ENCODE measurements at regions not wholly inside any gene's neighbourhood (a gene's known extent, or its start where the extent isn't known, plus 50 kb on each side); places are given as distances from the start of the nearest gene placed in this dataset.

- H3K27me3 ChIP-seq (ENCODE audit: control insufficient read depth, insufficient read depth, low read length), result no peaks in the 10 kb centered on the region
- no peak overlapping the region for H3K4me3 ChIP-seq (ENCODE audit: low read depth, low read length)
- no peaks in the 10 kb centered on the region for H3K36me3 ChIP-seq (ENCODE audit: control insufficient read depth, insufficient read depth, low read length)
- TF ChIP-seq CTCF (IDR thresholded peaks at IDR 0.05; ENCODE audit: insufficient read depth, low read length, severe bottlenecking), result no peak
- FAIRE-seq, result no peak
- DNase-seq (ENCODE audit: low read depth), result peak; percentile 39
These were observed 201.7 kb downstream of the SNAPC1 start for GRCh38 chr14:61963926-61964325.

GRCh38 chr14:61965030-61965745 lies 203.0 kb downstream of the SNAPC1 start:
- Histone ChIP-seq H3K4me3 (ENCODE audit: low read depth, low read length) (no peak overlapping the region), H3K36me3 (ENCODE audit: control insufficient read depth, insufficient read depth, low read length) (no peaks in the 10 kb centered on the region), H3K27me3 (ENCODE audit: control insufficient read depth, insufficient read depth, low read length) (no peaks in the 10 kb centered on the region)
- TF ChIP-seq CTCF (IDR thresholded peaks at IDR 0.05; ENCODE audit: insufficient read depth, low read length, severe bottlenecking), result no peak
- FAIRE-seq (no peak), DNase-seq (ENCODE audit: low read depth) (peak; percentile 99)

GRCh38 chr14:61968207-61968606 lies 206.0 kb downstream of the SNAPC1 start:
- H3K36me3 ChIP-seq (ENCODE audit: control insufficient read depth, insufficient read depth, low read length), result no peaks in the 10 kb centered on the region
- TF ChIP-seq CTCF (IDR thresholded peaks at IDR 0.05; ENCODE audit: insufficient read depth, low read length, severe bottlenecking), result no peak
- DNase-seq (ENCODE audit: low read depth) (no peak), FAIRE-seq (no peak)
- H3K4me3 ChIP-seq (ENCODE audit: low read depth, low read length), result no peak overlapping the region
- no peaks in the 10 kb centered on the region for H3K27me3 ChIP-seq (ENCODE audit: control insufficient read depth, insufficient read depth, low read length)

GRCh38 chr14:61972711-61973110 lies 210.5 kb downstream of the SNAPC1 start:
- DNase-seq (ENCODE audit: low read depth) (no peak), FAIRE-seq (no peak)
- no peaks in the 10 kb centered on the region for H3K36me3 ChIP-seq (ENCODE audit: control insufficient read depth, insufficient read depth, low read length)
- H3K27me3 ChIP-seq (ENCODE audit: control insufficient read depth, insufficient read depth, low read length), result no peaks in the 10 kb centered on the region
- H3K4me3 ChIP-seq (ENCODE audit: low read depth, low read length), result no peak overlapping the region
- TF ChIP-seq CTCF (IDR thresholded peaks at IDR 0.05; ENCODE audit: insufficient read depth, low read length, severe bottlenecking), result no peak

- DNase-seq (ENCODE audit: low read depth) (peak; percentile 20), FAIRE-seq (no peak)
- TF ChIP-seq CTCF (IDR thresholded peaks at IDR 0.05; ENCODE audit: insufficient read depth, low read length, severe bottlenecking), result no peak
- H3K36me3 ChIP-seq (ENCODE audit: control insufficient read depth, insufficient read depth, low read length), result no peaks in the 10 kb centered on the region
- H3K4me3 ChIP-seq (ENCODE audit: low read depth, low read length), result no peak overlapping the region
- no peaks in the 10 kb centered on the region for H3K27me3 ChIP-seq (ENCODE audit: control insufficient read depth, insufficient read depth, low read length)
These were observed 211.8 kb downstream of the SNAPC1 start for GRCh38 chr14:61973981-61974380.

GRCh38 chr14:61977217-61977616 lies 215.0 kb downstream of the SNAPC1 start:
- no peak for TF ChIP-seq CTCF (IDR thresholded peaks at IDR 0.05; ENCODE audit: insufficient read depth, low read length, severe bottlenecking)
- Histone ChIP-seq H3K4me3 (ENCODE audit: low read depth, low read length) (no peak overlapping the region), H3K36me3 (ENCODE audit: control insufficient read depth, insufficient read depth, low read length) (no peaks in the 10 kb centered on the region), H3K27me3 (ENCODE audit: control insufficient read depth, insufficient read depth, low read length) (no peaks in the 10 kb centered on the region)
- DNase-seq (ENCODE audit: low read depth), result peak; percentile 52
- no peak for FAIRE-seq

Measured in bronchial epithelial cell (primary cell).